ENCODE measurements at regions not wholly inside any gene's neighbourhood (a gene's known extent, or its start where the extent isn't known, plus 50 kb on each side); places are given as distances from the start of the nearest gene placed in this dataset.

DNA sequence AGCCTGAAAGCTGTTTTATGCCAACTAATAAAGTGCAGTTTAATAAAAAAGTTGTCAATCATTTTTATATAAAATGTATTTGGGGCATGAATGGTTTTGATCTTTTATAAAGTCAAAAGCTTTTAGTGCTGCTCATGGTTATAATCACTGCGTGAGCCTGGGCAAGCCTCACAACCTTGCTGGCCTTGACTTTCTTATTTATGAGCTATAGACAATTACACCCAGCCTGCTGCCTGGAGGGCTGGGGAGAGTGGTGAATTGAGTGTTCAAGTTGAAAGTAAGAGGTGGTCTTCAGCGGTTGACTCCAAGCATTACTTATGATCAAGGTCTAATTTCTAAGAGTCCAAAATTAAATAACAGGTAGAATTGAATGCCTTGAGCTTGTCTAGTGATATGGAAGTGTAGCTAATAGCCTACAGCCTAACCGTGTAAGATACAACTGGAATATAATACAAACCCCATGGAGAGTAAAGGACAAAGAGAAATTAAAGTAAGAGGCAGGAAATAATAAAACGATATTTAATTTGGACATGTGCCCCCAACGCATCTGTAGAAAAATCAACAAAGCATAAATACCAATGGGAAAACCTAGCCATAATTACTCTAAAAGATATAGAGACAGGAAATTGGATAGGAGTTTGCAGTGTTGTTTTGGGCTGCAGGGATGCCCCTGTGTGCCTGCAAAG, 106.0 kb upstream of the CYP1B1 start:
- DNase-seq (ENCODE audit: low spot score): no peak
- Mint-ChIP-seq H3K4me1 (ENCODE audit: unreplicated experiment) (peaks cover 11% of the 10 kb centered on the region), H3K36me3 (ENCODE audit: low read depth, unreplicated experiment) (no peaks in the 10 kb centered on the region), H3K9me3 (ENCODE audit: unreplicated experiment) (no peaks in the 10 kb centered on the region), H3K4me3 (ENCODE audit: unreplicated experiment) (no peak overlapping the region), H3K27me3 (ENCODE audit: unreplicated experiment) (peaks cover 4% of the 10 kb centered on the region), H3K27ac (ENCODE audit: unreplicated experiment) (no peak overlapping the region)
- TF ChIP-seq, protein P1, sequence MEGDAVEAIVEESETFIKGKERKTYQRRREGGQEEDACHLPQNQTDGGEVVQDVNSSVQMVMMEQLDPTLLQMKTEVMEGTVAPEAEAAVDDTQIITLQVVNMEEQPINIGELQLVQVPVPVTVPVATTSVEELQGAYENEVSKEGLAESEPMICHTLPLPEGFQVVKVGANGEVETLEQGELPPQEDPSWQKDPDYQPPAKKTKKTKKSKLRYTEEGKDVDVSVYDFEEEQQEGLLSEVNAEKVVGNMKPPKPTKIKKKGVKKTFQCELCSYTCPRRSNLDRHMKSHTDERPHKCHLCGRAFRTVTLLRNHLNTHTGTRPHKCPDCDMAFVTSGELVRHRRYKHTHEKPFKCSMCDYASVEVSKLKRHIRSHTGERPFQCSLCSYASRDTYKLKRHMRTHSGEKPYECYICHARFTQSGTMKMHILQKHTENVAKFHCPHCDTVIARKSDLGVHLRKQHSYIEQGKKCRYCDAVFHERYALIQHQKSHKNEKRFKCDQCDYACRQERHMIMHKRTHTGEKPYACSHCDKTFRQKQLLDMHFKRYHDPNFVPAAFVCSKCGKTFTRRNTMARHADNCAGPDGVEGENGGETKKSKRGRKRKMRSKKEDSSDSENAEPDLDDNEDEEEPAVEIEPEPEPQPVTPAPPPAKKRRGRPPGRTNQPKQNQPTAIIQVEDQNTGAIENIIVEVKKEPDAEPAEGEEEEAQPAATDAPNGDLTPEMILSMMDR (IDR thresholded peaks at IDR 0.05; ENCODE audit: unreplicated experiment): no peak

DNA sequence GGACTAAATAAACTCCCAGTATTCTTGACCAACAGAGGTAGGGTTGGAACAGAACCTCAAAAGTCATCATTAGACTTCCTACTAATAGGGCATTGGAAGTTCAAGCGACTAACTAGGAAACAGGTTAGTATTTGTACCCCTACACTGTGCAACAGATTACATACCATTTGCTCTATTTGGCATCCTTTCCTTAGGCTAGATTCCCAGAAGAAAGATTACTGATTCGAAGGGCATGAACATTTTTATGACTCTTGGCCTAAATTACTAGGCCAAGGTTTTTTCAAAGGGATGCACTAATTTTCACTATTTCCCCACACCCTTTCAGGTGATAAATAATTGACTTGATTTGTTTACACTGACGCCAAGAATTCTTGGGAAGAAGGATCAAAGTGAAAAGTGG, 104.8 kb upstream of the CYP1B1 start:
- Mint-ChIP-seq H3K4me1 (ENCODE audit: unreplicated experiment) (peaks cover 11% of the 10 kb centered on the region), H3K36me3 (ENCODE audit: low read depth, unreplicated experiment) (no peaks in the 10 kb centered on the region), H3K4me3 (ENCODE audit: unreplicated experiment) (no peak overlapping the region), H3K9me3 (ENCODE audit: unreplicated experiment) (no peaks in the 10 kb centered on the region), H3K27ac (ENCODE audit: unreplicated experiment) (no peak overlapping the region), H3K27me3 (ENCODE audit: unreplicated experiment) (peaks cover 4% of the 10 kb centered on the region)
- DNase-seq (ENCODE audit: low spot score): no peak
- TF ChIP-seq, protein P1 (IDR thresholded peaks at IDR 0.05; ENCODE audit: unreplicated experiment): no peak

DNA sequence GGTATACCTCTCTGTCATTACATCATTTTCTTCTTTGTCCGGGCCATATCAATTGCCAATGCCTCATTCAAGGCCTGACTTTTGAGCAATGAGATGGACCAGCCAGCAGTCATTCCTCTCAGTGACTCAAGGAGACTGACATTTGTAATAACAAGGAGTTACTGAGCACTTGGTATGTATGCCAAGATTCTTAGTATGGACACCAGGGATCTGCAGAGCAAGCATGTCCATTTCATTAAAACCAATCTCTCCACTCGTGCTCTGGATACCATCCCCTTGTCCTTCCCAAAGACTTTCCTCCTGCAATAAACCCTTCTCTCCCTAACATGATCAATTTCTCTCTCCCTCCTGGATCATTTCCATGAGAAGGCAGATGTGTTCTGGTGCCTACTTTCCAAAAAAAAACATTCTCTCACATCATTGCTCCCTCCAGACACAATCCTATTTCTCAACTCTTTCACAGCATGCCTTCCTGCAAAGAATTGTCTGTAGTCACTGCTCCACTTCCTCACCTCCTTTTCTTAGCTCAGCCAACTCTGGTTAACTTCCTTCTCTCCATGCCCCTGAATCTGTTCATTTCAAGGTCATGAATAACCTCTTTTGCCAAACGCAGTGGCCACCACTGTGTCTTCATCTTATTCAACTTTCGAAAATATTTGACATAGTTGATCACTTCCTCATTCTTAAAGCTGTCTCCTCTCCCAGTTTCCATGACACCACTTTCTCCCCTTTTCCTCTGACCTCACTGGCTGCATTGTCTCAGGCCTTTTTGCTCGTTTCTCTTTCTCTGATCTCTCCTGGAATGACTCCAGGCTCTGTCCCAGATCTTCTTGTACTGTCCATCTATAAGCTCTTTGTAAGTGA, 102.8 kb upstream of the CYP1B1 start:
- no peak for DNase-seq (ENCODE audit: low spot score)
- TF ChIP-seq, protein P1 (IDR thresholded peaks at IDR 0.05; ENCODE audit: unreplicated experiment): no peak
- Mint-ChIP-seq H3K9me3 (ENCODE audit: unreplicated experiment) (no peaks in the 10 kb centered on the region), H3K27ac (ENCODE audit: unreplicated experiment) (peak overlapping the region; percentile 14), H3K4me3 (ENCODE audit: unreplicated experiment) (no peak overlapping the region), H3K4me1 (ENCODE audit: unreplicated experiment) (peaks cover 9% of the 10 kb centered on the region), H3K27me3 (ENCODE audit: unreplicated experiment) (peaks cover 3% of the 10 kb centered on the region), H3K36me3 (ENCODE audit: low read depth, unreplicated experiment) (no peaks in the 10 kb centered on the region)

DNA sequence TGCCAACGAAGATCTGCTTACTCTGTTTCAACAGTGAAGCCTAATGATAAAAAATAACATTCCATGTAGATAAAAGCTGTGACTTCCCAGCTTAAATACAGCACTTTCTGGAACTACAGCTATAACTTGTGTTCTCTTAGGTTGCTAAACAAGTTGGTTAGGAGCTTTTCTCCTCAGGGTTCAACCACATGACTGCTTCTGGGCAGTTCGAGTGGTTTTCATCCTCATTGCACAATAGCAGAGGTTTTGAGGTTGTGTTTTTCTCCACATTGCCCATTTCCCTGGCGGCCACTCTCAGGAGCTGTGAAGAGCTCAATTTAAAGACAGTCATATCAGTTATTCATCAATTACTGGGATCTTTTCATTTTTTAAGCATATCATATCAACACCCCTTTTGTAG, 102.2 kb upstream of the CYP1B1 start:
- H3K4me3 Mint-ChIP-seq (ENCODE audit: unreplicated experiment): no peak overlapping the region
- no peak for DNase-seq (ENCODE audit: low spot score)
- H3K4me1 Mint-ChIP-seq (ENCODE audit: unreplicated experiment): peaks cover 9% of the 10 kb centered on the region
- no peaks in the 10 kb centered on the region for H3K36me3 Mint-ChIP-seq (ENCODE audit: low read depth, unreplicated experiment)
- no peaks in the 10 kb centered on the region for H3K9me3 Mint-ChIP-seq (ENCODE audit: unreplicated experiment)
- TF ChIP-seq, protein P1 (IDR thresholded peaks at IDR 0.05; ENCODE audit: unreplicated experiment): no peak
- H3K27ac Mint-ChIP-seq (ENCODE audit: unreplicated experiment): no peak overlapping the region
- H3K27me3 Mint-ChIP-seq (ENCODE audit: unreplicated experiment): peaks cover 3% of the 10 kb centered on the region

DNA sequence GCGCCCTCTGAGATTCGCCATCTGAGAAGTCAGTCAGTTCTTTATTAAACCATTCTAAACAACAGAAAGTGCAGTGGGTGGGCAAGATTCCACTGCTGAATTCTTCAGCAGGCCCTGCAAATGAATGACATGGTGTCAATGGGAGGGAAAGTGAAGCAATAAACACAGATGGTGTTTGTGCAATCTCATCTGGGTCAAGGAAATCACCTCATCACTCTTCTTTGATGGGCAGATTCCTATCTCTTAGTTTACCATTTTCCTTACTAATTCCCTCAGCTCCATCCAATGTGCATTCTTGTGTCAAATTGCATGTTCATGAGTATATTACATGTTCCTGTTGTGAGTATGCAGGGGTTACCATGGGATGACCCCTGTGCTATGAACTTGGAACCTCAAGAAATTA, 100.7 kb upstream of the CYP1B1 start:
- Mint-ChIP-seq H3K4me1 (ENCODE audit: unreplicated experiment) (peaks cover 9% of the 10 kb centered on the region), H3K36me3 (ENCODE audit: low read depth, unreplicated experiment) (no peaks in the 10 kb centered on the region), H3K9me3 (ENCODE audit: unreplicated experiment) (no peaks in the 10 kb centered on the region), H3K4me3 (ENCODE audit: unreplicated experiment) (no peak overlapping the region), H3K27me3 (ENCODE audit: unreplicated experiment) (peaks cover 3% of the 10 kb centered on the region), H3K27ac (ENCODE audit: unreplicated experiment) (no peak overlapping the region)
- TF ChIP-seq, protein P1 (IDR thresholded peaks at IDR 0.05; ENCODE audit: unreplicated experiment): no peak
- DNase-seq (ENCODE audit: low spot score): no peak

Measured in endothelial cell (in vitro differentiated cells).